ENCODE measurements at regions not wholly inside any gene's neighbourhood (a gene's known extent, or its start where the extent isn't known, plus 50 kb on each side); places are given as distances from the start of the nearest gene placed in this dataset.
"Not testable (repeated sequence)": the region's sequence is repeated elsewhere in the genome, so short reads cannot be mapped to it uniquely, and the experiment has no call there.

- TF ChIP-seq POLR2A (IDR thresholded peaks at IDR 0.05; ENCODE audit: low read length) (no peak), GATA1 (IDR thresholded peaks at IDR 0.05; ENCODE audit: low read depth, low read length) (no peak)
- no peak for DNase-seq
These were observed 997.4 kb downstream of the HACE1 start for GRCh38 chr6:103862297-103862696.

- TF ChIP-seq POLR2A (IDR thresholded peaks at IDR 0.05; ENCODE audit: low read length) (no peak), GATA1 (IDR thresholded peaks at IDR 0.05; ENCODE audit: low read depth, low read length) (no peak)
- no peak for DNase-seq
These were observed 1001.7 kb downstream of the HACE1 start for GRCh38 chr6:103858003-103858402.

- no peak for TF ChIP-seq GATA1 (IDR thresholded peaks at IDR 0.05; ENCODE audit: low read depth, low read length)
- no peak for TF ChIP-seq POLR2A (IDR thresholded peaks at IDR 0.05; ENCODE audit: low read length)
- DNase-seq = no peak
These were observed 1004.0 kb downstream of the HACE1 start for GRCh38 chr6:103855750-103856149.

DNA sequence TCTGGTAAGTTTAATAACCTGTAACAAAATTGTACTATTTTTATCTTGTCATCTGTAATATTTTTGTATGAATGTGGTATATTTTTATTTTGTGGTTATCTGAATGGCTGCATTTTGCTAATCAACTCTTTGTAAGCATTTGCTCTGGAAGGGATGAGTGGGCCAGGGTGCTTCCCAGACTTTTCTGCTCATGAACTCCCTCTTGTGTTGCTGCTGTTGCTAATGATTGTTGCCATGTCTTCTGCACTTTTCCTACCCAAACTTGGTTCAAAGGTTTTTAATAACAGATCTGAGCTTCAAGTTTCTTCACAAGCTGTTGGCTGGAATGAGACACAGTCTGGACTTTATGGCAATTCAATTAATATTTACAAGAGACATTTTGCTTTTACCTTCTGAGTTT is 1005.7 kb downstream of the HACE1 start:
- TF ChIP-seq POLR2A (IDR thresholded peaks at IDR 0.05; ENCODE audit: low read length) (no peak), GATA1 (IDR thresholded peaks at IDR 0.05; ENCODE audit: low read depth, low read length) (no peak)
- DNase-seq = no peak

DNA sequence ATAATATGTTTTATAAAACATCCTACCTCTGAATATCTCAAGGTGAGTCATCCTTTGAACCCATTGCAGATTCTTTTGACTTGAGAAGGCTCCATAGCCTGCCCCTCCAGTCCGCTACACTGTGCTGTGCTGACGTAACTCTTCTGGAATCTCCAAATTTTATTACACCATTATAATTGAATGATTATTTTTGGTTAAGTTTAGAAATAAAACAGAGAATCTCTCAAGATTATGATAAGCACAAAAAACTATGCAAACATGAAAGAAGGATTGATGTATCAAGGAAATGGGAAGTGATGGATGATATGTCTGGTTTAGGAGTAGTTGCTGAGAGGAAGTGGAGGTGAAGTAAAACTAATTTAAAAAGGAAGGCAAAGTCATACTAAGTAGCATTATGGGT is 1021.3 kb downstream of the HACE1 start:
- no peak for DNase-seq
- TF ChIP-seq GATA1 (IDR thresholded peaks at IDR 0.05; ENCODE audit: low read depth, low read length) (no peak), POLR2A (IDR thresholded peaks at IDR 0.05; ENCODE audit: low read length) (no peak)

DNA sequence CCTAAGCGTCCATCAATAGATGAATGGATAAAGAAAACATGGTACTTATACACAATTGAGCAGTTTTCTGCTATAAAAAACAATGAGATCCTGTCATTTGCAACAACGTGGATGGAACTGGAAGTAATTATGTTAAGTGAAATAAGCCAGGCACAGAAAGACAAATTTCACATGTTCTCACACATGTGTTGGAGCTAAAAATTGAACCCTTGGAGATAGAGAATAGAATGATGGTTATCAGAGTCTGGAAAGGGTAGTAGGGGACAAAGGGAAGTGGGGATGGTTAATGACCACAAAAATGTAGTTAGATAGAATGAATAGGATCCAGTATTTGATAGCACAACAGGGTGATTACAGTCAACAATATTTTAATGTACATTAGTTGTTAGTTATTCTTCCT is 1033.5 kb downstream of the HACE1 start:
- TF ChIP-seq GATA1 (IDR thresholded peaks at IDR 0.05; ENCODE audit: low read depth, low read length) (no peak), POLR2A (IDR thresholded peaks at IDR 0.05; ENCODE audit: low read length) (no peak)
- DNase-seq = no peak

DNA sequence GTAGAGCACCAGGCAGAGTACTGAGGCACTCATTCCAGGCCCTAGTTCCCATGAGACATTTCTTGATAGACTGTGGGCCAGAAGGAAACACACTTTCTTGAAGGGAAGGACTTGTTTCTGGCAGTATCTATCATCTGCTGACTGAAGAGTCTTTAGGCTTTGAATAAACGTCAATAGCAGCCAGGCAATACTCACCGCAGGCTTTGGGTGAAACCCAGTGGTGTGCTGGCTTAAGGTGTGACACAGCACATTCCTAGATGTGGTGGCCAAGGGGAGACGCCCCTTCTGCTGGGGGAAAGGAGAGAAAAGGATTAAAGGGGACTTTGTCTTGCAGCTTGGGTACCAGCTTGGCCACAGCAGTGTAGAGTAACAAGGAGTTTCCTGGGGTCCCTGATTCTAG is 1039.6 kb downstream of the HACE1 start:
- TF ChIP-seq POLR2A (IDR thresholded peaks at IDR 0.05; ENCODE audit: low read length) = no peak
- no peak for TF ChIP-seq GATA1 (IDR thresholded peaks at IDR 0.05; ENCODE audit: low read depth, low read length)
- DNase-seq = no peak

- DNase-seq = no peak
- TF ChIP-seq GATA1 (IDR thresholded peaks at IDR 0.05; ENCODE audit: low read depth, low read length) = no peak
- TF ChIP-seq POLR2A (IDR thresholded peaks at IDR 0.05; ENCODE audit: low read length) = no peak
These were observed 1040.2 kb downstream of the HACE1 start for GRCh38 chr6:103819509-103819908.

DNA sequence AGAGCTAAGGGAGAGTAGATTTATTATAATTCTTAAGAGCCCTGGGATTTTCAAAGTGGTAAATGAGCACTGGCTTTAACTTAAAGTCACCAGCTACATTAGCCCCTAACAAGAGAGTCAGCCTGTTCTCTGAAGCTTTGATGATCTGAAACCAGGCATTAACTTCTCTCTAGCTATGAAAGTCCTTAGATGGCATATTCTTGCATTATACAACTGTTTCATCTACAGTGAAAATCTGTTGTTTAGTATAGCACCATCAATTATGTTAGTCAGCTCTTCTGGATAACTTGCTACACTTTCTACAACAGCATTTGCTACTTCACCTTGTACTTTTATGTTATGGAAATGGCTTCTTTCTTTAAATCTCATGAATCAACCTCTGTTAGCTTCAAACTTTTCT is 1046.7 kb downstream of the HACE1 start:
- no peak for DNase-seq
- TF ChIP-seq POLR2A (IDR thresholded peaks at IDR 0.05; ENCODE audit: low read length) (no peak), GATA1 (IDR thresholded peaks at IDR 0.05; ENCODE audit: low read depth, low read length) (no peak)

DNA sequence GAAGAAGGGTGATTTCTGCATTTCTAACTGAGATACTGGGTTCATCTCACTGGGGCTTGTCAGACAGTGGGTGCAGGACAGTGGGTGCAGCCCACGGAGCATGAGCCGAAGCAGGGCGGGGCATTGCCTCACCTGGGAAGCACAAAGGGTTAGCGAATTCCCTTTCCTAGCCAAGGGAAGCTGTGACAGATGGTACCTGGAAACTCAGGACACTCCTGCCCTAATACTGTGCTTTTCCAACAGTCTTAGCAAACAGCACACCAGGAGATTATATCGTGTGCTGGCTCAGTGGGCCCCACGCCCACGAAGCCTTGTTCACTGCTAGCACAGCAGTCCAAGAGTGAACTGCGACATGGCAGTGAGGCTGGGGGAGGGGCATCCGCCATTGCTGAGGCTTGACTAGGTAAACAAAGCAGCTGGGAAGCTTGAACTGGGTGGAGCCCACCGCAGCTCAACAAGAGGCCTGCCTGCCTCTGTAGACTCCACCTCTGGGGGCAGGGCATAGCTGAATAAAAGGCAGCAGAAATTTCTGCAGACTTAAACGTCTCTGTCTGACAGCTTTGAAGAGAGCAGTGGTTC is 1057.7 kb downstream of the HACE1 start:
- not testable (repeated sequence) for DNase-seq

DNA sequence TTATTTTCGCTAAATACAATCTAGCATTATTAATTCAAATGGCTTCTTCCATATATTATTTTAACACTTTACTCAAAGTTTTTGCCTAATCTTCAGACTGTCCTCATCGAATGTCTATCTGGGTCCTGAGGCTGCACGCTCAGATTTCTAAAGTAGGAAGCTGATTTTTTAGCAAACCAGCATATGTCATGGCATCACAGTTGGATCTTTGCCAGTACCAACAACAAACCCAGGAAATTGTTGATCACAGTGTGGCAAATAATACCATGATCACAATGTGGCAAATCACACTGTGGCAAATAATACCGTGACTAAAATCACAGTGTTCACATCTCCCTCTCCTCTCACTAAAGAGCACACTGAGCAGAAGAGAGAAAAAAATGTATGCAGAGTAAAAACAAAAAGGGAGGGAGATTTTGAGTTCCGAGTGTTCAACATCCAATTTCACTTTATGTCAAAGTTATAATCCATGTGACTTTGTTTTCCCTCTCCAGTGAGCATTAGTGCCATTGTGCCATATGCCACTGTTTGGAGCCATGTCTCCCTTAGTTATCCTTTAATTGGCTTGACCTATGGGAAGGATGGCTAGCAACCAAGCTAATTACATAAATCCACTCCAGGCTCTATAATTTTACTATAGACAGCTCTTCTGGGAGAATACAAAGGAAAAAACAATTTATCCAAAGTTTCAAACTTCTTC is 1059.6 kb downstream of the HACE1 start:
- DNase-seq = no peak
- TF ChIP-seq GATA1 (IDR thresholded peaks at IDR 0.05; ENCODE audit: low read depth, low read length) = no peak

DNA sequence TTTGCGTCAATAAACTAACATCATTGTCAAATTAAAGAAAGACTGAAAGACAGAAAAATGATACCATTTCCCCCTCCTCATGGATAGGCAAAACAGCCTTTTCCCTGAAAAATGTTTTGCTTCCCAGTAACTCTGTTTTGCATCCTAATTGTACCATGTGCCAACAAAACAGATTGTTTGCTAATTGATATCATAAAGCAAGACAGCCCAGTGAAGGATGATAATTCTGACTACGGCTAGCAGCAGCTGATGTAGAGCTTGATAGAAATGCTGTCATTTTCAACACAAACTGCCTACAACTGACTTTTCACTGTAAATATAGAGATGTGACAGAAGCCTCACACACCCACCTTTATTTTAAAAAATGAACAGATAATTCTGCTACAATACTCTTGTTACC is 1061.6 kb downstream of the HACE1 start:
- TF ChIP-seq GATA1 (IDR thresholded peaks at IDR 0.05; ENCODE audit: low read depth, low read length) (no peak), POLR2A (IDR thresholded peaks at IDR 0.05; ENCODE audit: low read length) (no peak)
- DNase-seq = no peak

DNA sequence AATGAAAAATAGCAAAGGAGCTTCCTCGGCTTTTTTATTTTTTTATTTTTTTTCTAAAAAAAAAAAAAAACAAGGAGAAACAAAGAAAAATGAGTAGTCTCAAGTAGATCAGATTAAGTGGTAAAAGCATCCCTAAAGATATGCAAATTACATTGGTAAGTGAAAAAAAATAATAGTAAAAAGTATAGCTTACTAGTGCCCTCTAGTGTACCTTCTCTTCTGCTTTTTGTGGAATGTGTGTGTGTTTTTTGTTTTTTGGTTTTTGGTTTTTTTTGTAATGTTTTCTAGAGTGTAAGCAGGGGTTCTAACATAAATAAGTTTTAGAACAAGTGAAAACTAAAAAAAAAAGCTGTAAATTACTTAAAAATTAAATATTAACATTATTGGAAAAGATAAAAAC is 1062.0 kb downstream of the HACE1 start:
- no peak for DNase-seq
- no peak for TF ChIP-seq GATA1 (IDR thresholded peaks at IDR 0.05; ENCODE audit: low read depth, low read length)
- TF ChIP-seq POLR2A (IDR thresholded peaks at IDR 0.05; ENCODE audit: low read length) = no peak

DNA sequence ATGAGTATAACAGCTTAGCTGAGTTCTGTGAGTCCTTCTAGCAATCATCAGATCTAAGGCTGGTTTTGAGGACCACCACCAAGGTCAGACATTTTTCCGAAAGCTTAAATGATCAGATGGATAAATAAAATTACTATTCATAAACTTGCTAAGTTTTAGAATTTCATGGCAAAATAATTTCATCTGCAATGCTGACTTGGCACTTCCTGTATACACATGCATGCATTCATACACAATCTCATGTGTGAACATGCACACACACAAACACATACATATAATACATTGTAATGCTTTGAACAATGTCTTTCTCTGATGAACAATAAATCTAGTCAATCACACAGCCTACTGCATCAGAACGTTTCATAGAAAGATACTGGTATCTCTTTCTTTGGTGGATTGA is 1068.3 kb downstream of the HACE1 start:
- TF ChIP-seq GATA1 (IDR thresholded peaks at IDR 0.05; ENCODE audit: low read depth, low read length) (no peak), POLR2A (IDR thresholded peaks at IDR 0.05; ENCODE audit: low read length) (no peak)
- no peak for DNase-seq

DNA sequence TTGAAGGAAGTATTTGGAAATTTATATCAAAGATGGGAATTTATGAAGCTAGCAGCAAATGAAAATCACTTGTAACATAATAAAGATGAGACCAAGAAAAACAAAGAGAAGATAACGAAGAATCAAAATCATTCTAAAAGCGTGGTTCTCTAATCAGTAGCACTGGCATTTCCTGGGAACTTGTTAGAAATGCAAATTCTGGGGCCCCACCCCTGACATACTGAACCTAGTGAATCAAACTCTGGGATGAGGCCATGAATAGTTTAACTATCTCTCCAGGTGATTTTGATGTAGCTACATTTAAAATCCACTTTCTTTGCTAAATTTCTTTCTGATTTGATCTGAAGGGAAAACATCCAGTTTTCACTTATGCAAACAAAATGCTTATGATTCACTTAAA is 1075.6 kb downstream of the HACE1 start:
- DNase-seq = no peak
- no peak for TF ChIP-seq GATA1 (IDR thresholded peaks at IDR 0.05; ENCODE audit: low read depth, low read length)
- TF ChIP-seq POLR2A (IDR thresholded peaks at IDR 0.05; ENCODE audit: low read length) = no peak
